ENCODE measurements at regions not wholly inside any gene's neighbourhood (a gene's known extent, or its start where the extent isn't known, plus 50 kb on each side); places are given as distances from the start of the nearest gene placed in this dataset.

DNA sequence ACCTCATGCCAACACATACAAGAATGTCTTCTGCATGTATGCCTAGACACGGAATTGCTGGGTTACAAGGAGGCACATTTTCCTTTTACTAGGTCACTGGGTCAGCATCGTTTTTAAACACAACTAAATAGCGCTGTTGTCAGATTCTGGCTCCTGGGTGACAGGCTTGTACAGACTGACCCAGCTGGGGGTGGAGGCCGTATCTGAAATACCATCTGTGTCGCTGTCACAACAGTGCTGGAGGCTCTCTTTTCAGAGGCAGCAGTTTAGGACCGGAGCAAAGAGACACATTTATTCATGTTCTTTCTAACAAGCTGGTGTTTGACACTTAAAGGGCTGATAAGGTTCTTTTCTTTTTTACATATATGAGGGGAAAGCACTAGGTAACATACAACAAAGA is 403.0 kb upstream of the ASIC2 start:
- no peak for TF ChIP-seq POLR2A (IDR thresholded peaks at IDR 0.05)
- TF ChIP-seq, protein P1, sequence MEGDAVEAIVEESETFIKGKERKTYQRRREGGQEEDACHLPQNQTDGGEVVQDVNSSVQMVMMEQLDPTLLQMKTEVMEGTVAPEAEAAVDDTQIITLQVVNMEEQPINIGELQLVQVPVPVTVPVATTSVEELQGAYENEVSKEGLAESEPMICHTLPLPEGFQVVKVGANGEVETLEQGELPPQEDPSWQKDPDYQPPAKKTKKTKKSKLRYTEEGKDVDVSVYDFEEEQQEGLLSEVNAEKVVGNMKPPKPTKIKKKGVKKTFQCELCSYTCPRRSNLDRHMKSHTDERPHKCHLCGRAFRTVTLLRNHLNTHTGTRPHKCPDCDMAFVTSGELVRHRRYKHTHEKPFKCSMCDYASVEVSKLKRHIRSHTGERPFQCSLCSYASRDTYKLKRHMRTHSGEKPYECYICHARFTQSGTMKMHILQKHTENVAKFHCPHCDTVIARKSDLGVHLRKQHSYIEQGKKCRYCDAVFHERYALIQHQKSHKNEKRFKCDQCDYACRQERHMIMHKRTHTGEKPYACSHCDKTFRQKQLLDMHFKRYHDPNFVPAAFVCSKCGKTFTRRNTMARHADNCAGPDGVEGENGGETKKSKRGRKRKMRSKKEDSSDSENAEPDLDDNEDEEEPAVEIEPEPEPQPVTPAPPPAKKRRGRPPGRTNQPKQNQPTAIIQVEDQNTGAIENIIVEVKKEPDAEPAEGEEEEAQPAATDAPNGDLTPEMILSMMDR (IDR thresholded peaks at IDR 0.05) = no peak

Data from gastroesophageal sphincter (tissue), 3 donors.